Trophoblast cell (in vitro differentiated cells and primary cell): ENCODE measurements at regions not wholly inside any gene's neighbourhood (a gene's known extent, or its start where the extent isn't known, plus 50 kb on each side); places are given as distances from the start of the nearest gene placed in this dataset.

ENCODE experiments used
- DNase-seq, 2 donors: peaks; one replicate each; pipeline ENCODE4 v3.0.0-alpha.2; 2016
- H2AFZ ChIP-seq: 2 replicates; pipeline ENCODE4 v1.6.1; 2013; ENCODE audit warnings: low read length, moderate library complexity, mild to moderate bottlenecking; ENCODE audit not compliant: insufficient read depth, poor library complexity
- H2AK5ac ChIP-seq: 2 replicates; pipeline ENCODE4 v1.6.1; 2013; ENCODE audit warnings: mild to moderate bottlenecking, low read length
- H2BK120ac ChIP-seq: 2 replicates; pipeline ENCODE4 v1.6.1; 2013; ENCODE audit warnings: low read length, mild to moderate bottlenecking, moderate library complexity; ENCODE audit not compliant: insufficient read depth, poor library complexity
- H2BK12ac ChIP-seq: 2 replicates; pipeline ENCODE4 v1.6.1; 2013; ENCODE audit warnings: mild to moderate bottlenecking, low read length, moderate library complexity
- H2BK5ac ChIP-seq: 2 replicates; pipeline ENCODE4 v1.6.1; 2013; ENCODE audit warnings: low read length, low read depth, moderate library complexity, mild to moderate bottlenecking; ENCODE audit not compliant: poor library complexity
- H3K14ac ChIP-seq: 2 replicates; pipeline ENCODE4 v1.6.1; 2013; ENCODE audit warnings: mild to moderate bottlenecking, low read length
- H3K18ac ChIP-seq: 2 replicates; pipeline ENCODE4 v1.6.1; 2013; ENCODE audit warnings: mild to moderate bottlenecking, low read length
- H3K23ac ChIP-seq: 2 replicates; pipeline ENCODE4 v1.6.1; 2013; ENCODE audit warnings: low read length
- H3K27ac ChIP-seq: 2 replicates; pipeline ENCODE4 v1.5.1; 2013; ENCODE audit warnings: low read depth, mild to moderate bottlenecking, inconsistent platforms, low read length, moderate library complexity
- H3K27me3 ChIP-seq: 2 replicates; pipeline ENCODE4 v1.6.1; 2013; ENCODE audit warnings: inconsistent platforms, mild to moderate bottlenecking, low read length, moderate library complexity; ENCODE audit not compliant: insufficient read depth
- H3K36me3 ChIP-seq, 2 experiments: 1 replicate in 1 of 2; 2 replicates in 1 of 2; pipeline ENCODE4 v1.6.1; 2013; ENCODE audit warnings: low read length in 2 of 2, mild to moderate bottlenecking in 2 of 2, moderate library complexity in 1 of 2; ENCODE audit not compliant: insufficient read depth in 2 of 2, control insufficient read depth in 1 of 2
- H3K4ac ChIP-seq: 2 replicates; pipeline ENCODE4 v1.6.1; 2013; ENCODE audit warnings: low read depth, mild to moderate bottlenecking, low read length, moderate library complexity
- H3K4me1 ChIP-seq, 2 experiments: 1 replicate in 1 of 2; 2 replicates in 1 of 2; pipeline ENCODE4 v1.6.1; 2013; ENCODE audit warnings: low read length in 2 of 2, mild to moderate bottlenecking in 2 of 2, moderate library complexity in 1 of 2; ENCODE audit not compliant: insufficient read depth in 2 of 2, control insufficient read depth in 1 of 2
- H3K4me2 ChIP-seq: 2 replicates; pipeline ENCODE4 v1.6.1; 2013; ENCODE audit warnings: inconsistent platforms, mild to moderate bottlenecking, low read length, moderate library complexity
- H3K4me3 ChIP-seq: 2 replicates; pipeline ENCODE4 v1.5.1; 2013; ENCODE audit warnings: mild to moderate bottlenecking, low read depth, low read length, inconsistent platforms
- H3K79me1 ChIP-seq: one replicate; pipeline ENCODE4 v1.6.1; 2013; ENCODE audit warnings: low read length
- H3K79me2 ChIP-seq: 2 replicates; pipeline ENCODE4 v1.6.1; 2013; ENCODE audit warnings: low read length, mild to moderate bottlenecking; ENCODE audit not compliant: control insufficient read depth, insufficient read depth, poor library complexity
- H3K9ac ChIP-seq: 2 replicates; pipeline ENCODE4 v1.6.1; 2013; ENCODE audit warnings: mild to moderate bottlenecking, low read length
- H3K9me3 ChIP-seq: 2 replicates; pipeline ENCODE4 v1.6.1; 2013; ENCODE audit warnings: low read depth, mild to moderate bottlenecking, control low read depth, inconsistent platforms, low read length; ENCODE audit not compliant: insufficient read depth
- H4K12ac ChIP-seq: 2 replicates; pipeline ENCODE4 v1.6.1; 2013; ENCODE audit warnings: low read depth, mild to moderate bottlenecking, low read length, moderate library complexity
- H4K8ac ChIP-seq: 2 replicates; pipeline ENCODE4 v1.6.1; 2013; ENCODE audit warnings: low read depth, mild to moderate bottlenecking, low read length, moderate library complexity
- H4K91ac ChIP-seq: one replicate; pipeline ENCODE4 v1.6.1; 2013; ENCODE audit warnings: low read depth, mild to moderate bottlenecking, low read length, moderate library complexity
- WGBS: extraction: QIAGEN DNeasy Blood & Tissue Kit; methylation state at CpG from one replicate; pipeline ENCODE4 v1.1.7; 2013; ENCODE audit warnings: missing lambda C conversion rate; ENCODE audit not compliant: insufficient read length, insufficient coverage; ENCODE audit errors: extremely low coverage; 5-methylcytosine and 5-hydroxymethylcytosine counted together

DNA sequence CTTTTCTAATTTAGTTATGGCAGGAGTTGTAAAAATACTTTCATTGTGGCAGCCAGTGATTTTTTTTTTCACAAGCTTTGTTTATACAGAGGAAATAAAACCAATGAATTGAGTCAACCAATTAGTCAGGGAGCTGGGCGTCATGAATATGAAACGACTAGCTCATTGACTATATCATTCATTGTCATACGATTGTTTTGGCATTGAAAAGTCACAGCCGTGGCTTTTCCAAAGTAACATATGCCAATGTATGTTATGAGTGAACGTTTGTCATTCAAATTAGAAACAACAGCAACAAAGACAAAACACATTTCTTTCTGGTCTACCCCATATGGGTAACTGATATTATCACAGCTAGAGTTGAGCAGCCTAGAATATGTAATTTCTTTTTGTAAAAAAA is 810.6 kb downstream of the EPHA7 start:
- Histone ChIP-seq H4K12ac (no peak overlapping the region), H3K79me2 (no peaks in the 10 kb centered on the region), H3K9ac (no peak overlapping the region), H2BK12ac (no peak overlapping the region), H3K14ac (no peak overlapping the region), H3K23ac (no peak overlapping the region), H2AK5ac (no peak overlapping the region), H3K36me3 (no peaks in the 10 kb centered on the region), H4K91ac (no peak overlapping the region), H3K9me3 (no peaks in the 10 kb centered on the region), H3K27ac (no peak overlapping the region), H3K18ac (no peak overlapping the region), H3K4ac (no peak overlapping the region), H3K4me2 (no peak overlapping the region), H3K27me3 (no peaks in the 10 kb centered on the region), H2BK5ac (no peak overlapping the region), H3K79me1 (no peaks in the 10 kb centered on the region), H3K4me1 (no peaks in the 10 kb centered on the region), H3K4me3 (no peak overlapping the region), H2BK120ac (no peak overlapping the region), H4K8ac (no peak overlapping the region), H2AFZ (no peak overlapping the region)
- no peak for DNase-seq
- WGBS: no CpG with 5 or more reads among the region's 5 CpGs

DNA sequence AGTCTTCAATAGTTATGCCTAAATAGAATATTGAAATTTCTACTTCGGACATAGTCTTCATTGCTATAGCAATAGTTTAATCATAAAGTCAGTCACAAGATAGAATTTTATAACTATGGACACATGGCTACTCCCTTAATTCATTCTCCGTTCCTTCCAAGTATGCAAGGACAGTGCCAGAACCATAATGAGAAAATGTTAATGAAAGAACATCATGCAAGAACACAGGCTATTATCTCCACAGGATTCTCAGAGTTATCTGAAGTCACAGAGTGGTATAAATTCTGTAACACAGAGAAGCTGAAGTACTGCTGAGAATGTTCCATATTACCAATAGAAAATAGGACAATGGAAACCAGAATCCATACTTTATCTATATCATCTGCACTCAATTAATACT is 826.2 kb downstream of the EPHA7 start:
- no peak overlapping the region for H3K14ac ChIP-seq
- H2BK12ac ChIP-seq: no peak overlapping the region
- H3K4me3 ChIP-seq: no peak overlapping the region
- no peak overlapping the region for H3K9ac ChIP-seq
- no peaks in the 10 kb centered on the region for H3K27me3 ChIP-seq
- H3K4me1 ChIP-seq: peaks cover 0 to 3% of the 10 kb centered on the region in 2 experiments
- no peak overlapping the region for H4K12ac ChIP-seq
- no peak for DNase-seq
- no peak overlapping the region for H3K23ac ChIP-seq
- H2BK120ac ChIP-seq: no peak overlapping the region
- H3K27ac ChIP-seq: no peak overlapping the region
- no peak overlapping the region for H4K91ac ChIP-seq
- no peak overlapping the region for H3K18ac ChIP-seq
- no peaks in the 10 kb centered on the region for H3K36me3 ChIP-seq
- H3K79me2 ChIP-seq: no peaks in the 10 kb centered on the region
- H3K79me1 ChIP-seq: no peaks in the 10 kb centered on the region
- H2BK5ac ChIP-seq: no peak overlapping the region
- no peak overlapping the region for H3K4ac ChIP-seq
- H3K4me2 ChIP-seq: no peak overlapping the region
- H2AFZ ChIP-seq: no peak overlapping the region
- WGBS: no CpG with 5 or more reads among the region's 2 CpGs
- no peak overlapping the region for H4K8ac ChIP-seq
- no peak overlapping the region for H2AK5ac ChIP-seq
- no peaks in the 10 kb centered on the region for H3K9me3 ChIP-seq

DNA sequence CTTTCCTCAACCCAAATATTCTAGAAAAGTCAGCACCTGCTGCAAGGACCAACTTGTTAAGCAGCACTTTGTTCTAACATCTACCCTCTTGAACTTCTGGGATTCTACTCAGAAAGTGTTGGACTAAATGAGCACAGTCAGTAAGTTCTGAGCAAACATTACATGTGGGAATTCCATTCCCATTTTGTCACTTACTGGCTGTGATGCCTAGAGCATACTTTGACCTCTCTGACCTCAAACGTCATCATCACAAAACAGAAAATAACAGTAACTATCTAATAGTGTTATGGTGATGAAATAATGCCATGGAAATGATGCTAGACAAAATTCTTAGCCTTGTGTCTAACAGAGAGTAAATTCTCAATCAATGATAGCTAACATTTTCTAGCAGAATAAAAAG is 829.4 kb downstream of the EPHA7 start:
- H3K9ac ChIP-seq: no peak overlapping the region
- H3K4me3 ChIP-seq: no peak overlapping the region
- no peak overlapping the region for H3K27ac ChIP-seq
- H3K4me2 ChIP-seq: no peak overlapping the region
- H3K4me1 ChIP-seq: peaks cover 0 to 3% of the 10 kb centered on the region in 2 experiments
- H3K79me2 ChIP-seq: no peaks in the 10 kb centered on the region
- no peak overlapping the region for H2BK5ac ChIP-seq
- no peak overlapping the region for H4K12ac ChIP-seq
- WGBS: no CpG with 5 or more reads among the region's 1 CpG
- no peak overlapping the region for H3K23ac ChIP-seq
- H3K9me3 ChIP-seq: no peaks in the 10 kb centered on the region
- H2BK120ac ChIP-seq: no peak overlapping the region
- H4K91ac ChIP-seq: no peak overlapping the region
- H2AK5ac ChIP-seq: no peak overlapping the region
- no peaks in the 10 kb centered on the region for H3K36me3 ChIP-seq
- no peak overlapping the region for H3K4ac ChIP-seq
- H3K18ac ChIP-seq: no peak overlapping the region
- peak in 1 of 2 donors; percentile 58 for DNase-seq
- H3K14ac ChIP-seq: no peak overlapping the region
- H3K79me1 ChIP-seq: no peaks in the 10 kb centered on the region
- no peak overlapping the region for H2BK12ac ChIP-seq
- no peaks in the 10 kb centered on the region for H3K27me3 ChIP-seq
- H4K8ac ChIP-seq: no peak overlapping the region
- H2AFZ ChIP-seq: no peak overlapping the region

DNA sequence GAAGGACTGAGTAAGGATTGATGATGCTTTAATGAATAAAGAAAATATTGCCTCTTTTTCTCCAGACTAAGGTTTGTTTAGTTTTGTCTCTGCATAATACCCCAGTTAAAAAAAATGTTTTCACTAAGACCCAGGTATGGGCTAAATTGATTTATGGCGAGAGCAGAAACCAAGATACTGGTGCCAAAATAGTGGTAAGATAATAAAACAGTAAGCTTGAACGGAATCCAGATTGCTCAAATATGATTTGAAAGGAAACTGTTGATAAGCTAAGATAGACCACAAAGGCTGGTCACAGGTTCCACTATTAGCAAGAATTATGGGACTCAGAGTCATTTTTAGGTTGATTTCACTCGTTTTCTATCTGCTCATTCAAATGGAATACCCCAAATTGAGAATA is 831.2 kb downstream of the EPHA7 start:
- Histone ChIP-seq H4K12ac (no peak overlapping the region), H3K14ac (no peak overlapping the region), H3K23ac (no peak overlapping the region), H3K79me1 (no peaks in the 10 kb centered on the region), H3K4me3 (no peak overlapping the region), H2AK5ac (no peak overlapping the region), H3K9me3 (no peaks in the 10 kb centered on the region), H2BK12ac (no peak overlapping the region), H3K4me1 (peaks cover 0 to 3% of the 10 kb centered on the region in 2 experiments), H3K4ac (no peak overlapping the region), H3K79me2 (no peaks in the 10 kb centered on the region), H2BK5ac (no peak overlapping the region), H3K27ac (no peak overlapping the region), H3K18ac (no peak overlapping the region), H4K8ac (no peak overlapping the region), H3K4me2 (no peak overlapping the region), H4K91ac (no peak overlapping the region), H3K9ac (no peak overlapping the region), H2BK120ac (no peak overlapping the region), H3K36me3 (no peaks in the 10 kb centered on the region), H2AFZ (no peak overlapping the region), H3K27me3 (no peaks in the 10 kb centered on the region)
- WGBS: no CpG with 5 or more reads among the region's 3 CpGs
- no peak for DNase-seq
